Gastroesophageal sphincter (tissue), 4 donors: ENCODE measurements at regions not wholly inside any gene's neighbourhood (a gene's known extent, or its start where the extent isn't known, plus 50 kb on each side); places are given as distances from the start of the nearest gene placed in this dataset.
"Not testable (repeated sequence)": the region's sequence is repeated elsewhere in the genome, so short reads cannot be mapped to it uniquely, and the experiment has no call there.

Source experiments
- ATAC-seq: fragments of 150-250 bp; one replicate; pipeline ENCODE4 v1.9.1; 2016; ENCODE audit warnings: mild to moderate bottlenecking, moderate library complexity
- H3K27ac ChIP-seq, 4 donors: fragments of 200-600 bp; sonication (generic) in 3 of 4; 1 replicate in 3 of 4; 2 replicates in 1 of 4; pipeline ENCODE4 v1.5.1; 2016 to 2019
- H3K27me3 ChIP-seq: fragments of 200-600 bp; sonication (generic); one replicate; pipeline ENCODE4 v1.5.1; 2019
- H3K36me3 ChIP-seq, 2 donors: fragments of 200-600 bp; sonication (generic); one replicate each; pipeline ENCODE4 v1.5.1; 2019; ENCODE audit warnings: control low read depth in 1 of 2
- H3K4me1 ChIP-seq, 3 donors: fragments of 200-600 bp; sonication (generic); 1 replicate in 2 of 3; 2 replicates in 1 of 3; pipeline ENCODE4 v1.5.1; 2016 to 2019; ENCODE audit warnings: control low read depth in 2 of 3
- H3K4me3 ChIP-seq, 2 donors: fragments of 200-600 bp; sonication (generic); one replicate each; pipeline ENCODE4 v1.5.1; 2019; ENCODE audit warnings: mild to moderate bottlenecking in 1 of 2, moderate library complexity in 1 of 2
- H3K9me3 ChIP-seq, 3 donors: fragments of 200-600 bp; sonication (generic); one replicate each; pipeline ENCODE4 v1.5.1; 2017 to 2019; ENCODE audit warnings: control low read depth in 2 of 3
- EP300 ChIP-seq: sonication (generic); formaldehyde crosslinking; IDR thresholded peaks from one replicate; pipeline ENCODE4 v1.6.1; 2017; ENCODE audit warnings: antibody characterized with exemption, mild to moderate bottlenecking
- POLR2A ChIP-seq, 2 donors: fragments of 450-650 bp; IDR thresholded peaks; one replicate each; pipeline ENCODE4 v1.6.1; 2017; ENCODE audit warnings: antibody characterized with exemption in 2 of 2, mild to moderate bottlenecking in 2 of 2, moderate library complexity in 1 of 2
- POLR2AphosphoS5 ChIP-seq: sonication (generic); formaldehyde crosslinking; IDR thresholded peaks from one replicate; pipeline ENCODE4 v1.6.1; 2017; ENCODE audit warnings: antibody characterized with exemption
- WGBS, 2 donors: methylation state at CpG; one replicate each; pipeline ENCODE4 v1.1.5; 2018; ENCODE audit warnings: low coverage in 1 of 2; 5-methylcytosine and 5-hydroxymethylcytosine counted together
- TF ChIP-seq, protein P1 (sequence below), 4 experiments: fragments of 200-600 bp in 2 of 4; fragments of 450-650 bp in 2 of 4; sonication (generic) in 1 of 4; IDR thresholded peaks; one replicate each; pipeline ENCODE4 v1.5.1; 2017 to 2019; ENCODE audit warnings: antibody characterized with exemption in 4 of 4, mild to moderate bottlenecking in 2 of 4, moderate library complexity in 2 of 4

- Histone ChIP-seq H3K9me3 (peaks cover 0 to 24% (median 0%) of the 10 kb centered on the region in 3 donors), H3K4me3 (no peak overlapping the region), H3K27me3 (no peaks in the 10 kb centered on the region), H3K4me1 (no peaks in the 10 kb centered on the region), H3K27ac (no peak overlapping the region), H3K36me3 (no peaks in the 10 kb centered on the region)
- TF ChIP-seq, protein P1, sequence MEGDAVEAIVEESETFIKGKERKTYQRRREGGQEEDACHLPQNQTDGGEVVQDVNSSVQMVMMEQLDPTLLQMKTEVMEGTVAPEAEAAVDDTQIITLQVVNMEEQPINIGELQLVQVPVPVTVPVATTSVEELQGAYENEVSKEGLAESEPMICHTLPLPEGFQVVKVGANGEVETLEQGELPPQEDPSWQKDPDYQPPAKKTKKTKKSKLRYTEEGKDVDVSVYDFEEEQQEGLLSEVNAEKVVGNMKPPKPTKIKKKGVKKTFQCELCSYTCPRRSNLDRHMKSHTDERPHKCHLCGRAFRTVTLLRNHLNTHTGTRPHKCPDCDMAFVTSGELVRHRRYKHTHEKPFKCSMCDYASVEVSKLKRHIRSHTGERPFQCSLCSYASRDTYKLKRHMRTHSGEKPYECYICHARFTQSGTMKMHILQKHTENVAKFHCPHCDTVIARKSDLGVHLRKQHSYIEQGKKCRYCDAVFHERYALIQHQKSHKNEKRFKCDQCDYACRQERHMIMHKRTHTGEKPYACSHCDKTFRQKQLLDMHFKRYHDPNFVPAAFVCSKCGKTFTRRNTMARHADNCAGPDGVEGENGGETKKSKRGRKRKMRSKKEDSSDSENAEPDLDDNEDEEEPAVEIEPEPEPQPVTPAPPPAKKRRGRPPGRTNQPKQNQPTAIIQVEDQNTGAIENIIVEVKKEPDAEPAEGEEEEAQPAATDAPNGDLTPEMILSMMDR (IDR thresholded peaks at IDR 0.05): no peak
- TF ChIP-seq POLR2A (IDR thresholded peaks at IDR 0.05): no peak
- no peak for TF ChIP-seq POLR2AphosphoS5
- TF ChIP-seq EP300: no peak
- no peak for ATAC-seq
These were observed 315.2 kb upstream of the NOX3 start for GRCh38 chr6:155770856-155771255.

DNA sequence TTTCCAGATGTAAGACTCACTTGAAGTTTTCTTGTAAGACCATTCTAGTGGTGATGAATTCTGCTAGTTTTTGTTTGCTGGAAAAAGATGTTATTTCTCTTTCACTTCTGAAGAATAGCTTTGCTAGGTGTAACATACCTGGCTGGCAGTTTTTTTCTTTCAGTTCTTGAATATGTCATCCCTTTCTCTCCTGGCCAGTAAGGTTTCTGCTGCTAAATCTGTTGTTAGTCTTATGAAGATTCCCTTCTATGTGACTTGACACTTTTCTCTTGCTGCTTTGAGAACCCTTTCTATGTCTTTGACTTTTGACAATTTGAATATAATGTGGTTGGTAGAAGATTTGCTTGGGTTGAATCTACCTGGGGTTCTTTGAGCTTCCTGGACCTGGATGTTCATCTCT lies 314.7 kb upstream of the NOX3 start:
- no peaks in the 10 kb centered on the region for H3K4me1 ChIP-seq
- no peak for TF ChIP-seq POLR2A (IDR thresholded peaks at IDR 0.05)
- TF ChIP-seq EP300: no peak
- TF ChIP-seq POLR2AphosphoS5: no peak
- TF ChIP-seq, protein P1 (IDR thresholded peaks at IDR 0.05): no peak
- no peak overlapping the region for H3K4me3 ChIP-seq
- no peak overlapping the region for H3K27ac ChIP-seq
- H3K9me3 ChIP-seq: peaks cover 0 to 24% (median 0%) of the 10 kb centered on the region in 3 donors
- H3K27me3 ChIP-seq: no peaks in the 10 kb centered on the region
- H3K36me3 ChIP-seq: no peaks in the 10 kb centered on the region
- no peak for ATAC-seq

- no peak overlapping the region for H3K4me3 ChIP-seq
- TF ChIP-seq POLR2A (IDR thresholded peaks at IDR 0.05): no peak
- TF ChIP-seq, protein P1 (IDR thresholded peaks at IDR 0.05): no peak
- TF ChIP-seq POLR2AphosphoS5: no peak
- no peak for TF ChIP-seq EP300
- H3K4me1 ChIP-seq: no peaks in the 10 kb centered on the region
- H3K36me3 ChIP-seq: no peaks in the 10 kb centered on the region
- 62 to 64% methylated on average over 8 of the region's 8 CpGs for WGBS, 2 donors
- peak; percentile 43 for ATAC-seq
- H3K9me3 ChIP-seq: peaks cover 0 to 15% (median 0%) of the 10 kb centered on the region in 3 donors
- no peaks in the 10 kb centered on the region for H3K27me3 ChIP-seq
- H3K27ac ChIP-seq: no peak overlapping the region
These were observed 309.9 kb upstream of the NOX3 start for GRCh38 chr6:155765275-155766194.

DNA sequence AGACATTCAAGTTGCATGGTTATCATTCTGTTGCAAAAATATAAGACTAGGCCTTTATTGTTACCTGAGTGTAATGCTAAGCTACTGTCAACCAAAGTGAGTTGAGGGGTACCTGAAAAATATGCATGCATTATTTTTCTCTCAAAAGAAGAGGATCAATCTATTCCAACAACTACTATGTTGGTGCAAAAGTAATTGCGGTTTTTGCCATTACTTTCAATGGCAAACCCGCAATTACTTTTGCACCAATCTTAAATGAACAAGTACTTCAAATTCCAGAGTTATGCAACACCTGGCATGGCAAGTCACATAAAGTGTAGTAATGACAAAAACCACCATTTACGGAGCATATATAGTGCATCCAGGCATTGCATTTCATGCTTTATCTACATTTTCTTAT lies 307.0 kb upstream of the NOX3 start:
- Histone ChIP-seq H3K36me3 (no peaks in the 10 kb centered on the region), H3K4me1 (no peaks in the 10 kb centered on the region), H3K27me3 (no peaks in the 10 kb centered on the region), H3K27ac (no peak overlapping the region), H3K9me3 (no peaks in the 10 kb centered on the region), H3K4me3 (no peak overlapping the region)
- ATAC-seq: no peak
- TF ChIP-seq POLR2A (IDR thresholded peaks at IDR 0.05) (no peak), POLR2AphosphoS5 (no peak), EP300 (no peak)
- TF ChIP-seq, protein P1 (IDR thresholded peaks at IDR 0.05): no peak
- WGBS, 2 donors: 92 to 97% methylated on average over 3 of the region's 3 CpGs

DNA sequence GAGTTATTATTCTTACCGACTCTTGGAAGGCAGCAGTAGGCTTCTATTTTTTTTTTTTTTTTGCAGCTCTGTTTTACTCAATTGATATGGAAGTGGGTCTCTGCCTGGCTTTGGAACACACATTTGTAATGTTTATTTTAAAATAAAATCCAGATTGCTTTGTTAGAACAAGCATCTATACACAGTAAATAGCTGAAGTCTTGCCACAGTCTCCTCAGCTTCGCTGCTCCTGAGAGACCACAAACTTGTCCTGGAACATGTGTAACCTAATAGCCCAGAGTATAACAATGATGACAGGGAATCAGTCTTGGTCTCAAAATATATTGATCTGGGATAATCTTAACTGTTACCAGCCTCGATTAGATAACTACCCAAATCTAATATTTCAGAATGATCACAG lies 299.8 kb upstream of the NOX3 start:
- H3K27ac ChIP-seq: no peak overlapping the region
- WGBS, 2 donors: 30 to 44% methylated on average over 1 to 3 of the region's 3 CpGs
- no peak for ATAC-seq

GRCh38 chr6:155748778-155749177 lies 293.1 kb upstream of the NOX3 start:
- H3K9me3 ChIP-seq: peaks cover 0 to 17% (median 0%) of the 10 kb centered on the region in 3 donors
- not testable (repeated sequence) for H3K27me3 ChIP-seq, ATAC-seq, H3K27ac ChIP-seq, H3K4me1 ChIP-seq, H3K36me3 ChIP-seq, H3K4me3 ChIP-seq
- 40% methylated on average over 1 of the region's 3 CpGs; no CpG with 5 or more reads in 1 of the 2 donors for WGBS, 2 donors

More for the DNA sequence above, 299.8 kb upstream of the NOX3 start:
- Histone ChIP-seq H3K27me3 (no peaks in the 10 kb centered on the region), H3K9me3 (peaks cover 0 to 17% (median 0%) of the 10 kb centered on the region in 3 donors), H3K36me3 (no peaks in the 10 kb centered on the region), H3K4me1 (no peaks in the 10 kb centered on the region), H3K4me3 (no peak overlapping the region)
- TF ChIP-seq EP300: no peak
- TF ChIP-seq POLR2AphosphoS5: no peak
- TF ChIP-seq, protein P1 (IDR thresholded peaks at IDR 0.05): no peak
- no peak for TF ChIP-seq POLR2A (IDR thresholded peaks at IDR 0.05)
